ENCODE measurements at regions not wholly inside any gene's neighbourhood (a gene's known extent, or its start where the extent isn't known, plus 50 kb on each side); places are given as distances from the start of the nearest gene placed in this dataset.

DNA sequence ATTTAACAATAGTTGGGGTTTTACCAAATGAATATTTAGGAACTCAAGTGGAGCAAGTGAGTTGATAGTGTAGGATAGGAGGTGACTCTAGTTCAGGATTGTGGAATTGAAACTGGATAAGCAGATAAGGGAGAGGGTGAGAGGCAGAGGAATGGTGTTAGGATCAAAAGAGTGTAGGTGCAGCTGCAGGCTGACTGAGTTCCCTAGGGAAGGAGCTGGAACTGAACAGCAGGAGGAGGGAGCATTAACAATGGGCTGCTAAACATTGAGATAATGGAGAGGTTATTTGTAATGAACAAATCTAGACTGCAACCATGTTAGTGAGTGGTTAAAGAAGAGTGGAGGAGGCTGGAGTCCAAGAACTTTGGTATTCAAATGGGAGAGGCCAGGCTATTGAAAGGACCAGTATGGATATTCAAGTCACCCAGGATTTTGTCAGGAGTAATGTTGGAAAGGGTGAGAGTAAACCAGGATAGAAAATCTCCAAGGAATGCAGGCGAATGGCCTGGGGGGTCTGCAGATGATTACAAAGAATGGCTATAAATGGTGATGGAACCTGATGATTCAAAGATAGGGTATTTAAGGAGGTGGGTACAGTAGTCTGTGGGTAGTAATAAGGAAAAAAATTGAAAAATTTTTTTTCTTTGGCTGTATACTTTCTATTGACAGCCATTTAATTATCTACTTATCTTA, 497.1 kb upstream of the TENM3 start:
- no peak overlapping the region for H3K4me3 ChIP-seq (replicated peaks; ENCODE audit: low read depth, low read length)
- TF ChIP-seq, protein P1, sequence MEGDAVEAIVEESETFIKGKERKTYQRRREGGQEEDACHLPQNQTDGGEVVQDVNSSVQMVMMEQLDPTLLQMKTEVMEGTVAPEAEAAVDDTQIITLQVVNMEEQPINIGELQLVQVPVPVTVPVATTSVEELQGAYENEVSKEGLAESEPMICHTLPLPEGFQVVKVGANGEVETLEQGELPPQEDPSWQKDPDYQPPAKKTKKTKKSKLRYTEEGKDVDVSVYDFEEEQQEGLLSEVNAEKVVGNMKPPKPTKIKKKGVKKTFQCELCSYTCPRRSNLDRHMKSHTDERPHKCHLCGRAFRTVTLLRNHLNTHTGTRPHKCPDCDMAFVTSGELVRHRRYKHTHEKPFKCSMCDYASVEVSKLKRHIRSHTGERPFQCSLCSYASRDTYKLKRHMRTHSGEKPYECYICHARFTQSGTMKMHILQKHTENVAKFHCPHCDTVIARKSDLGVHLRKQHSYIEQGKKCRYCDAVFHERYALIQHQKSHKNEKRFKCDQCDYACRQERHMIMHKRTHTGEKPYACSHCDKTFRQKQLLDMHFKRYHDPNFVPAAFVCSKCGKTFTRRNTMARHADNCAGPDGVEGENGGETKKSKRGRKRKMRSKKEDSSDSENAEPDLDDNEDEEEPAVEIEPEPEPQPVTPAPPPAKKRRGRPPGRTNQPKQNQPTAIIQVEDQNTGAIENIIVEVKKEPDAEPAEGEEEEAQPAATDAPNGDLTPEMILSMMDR (IDR thresholded peaks at IDR 0.05; ENCODE audit: low read depth, low read length, missing control alignments): no peak
- no peak for DNase-seq (ENCODE audit: extremely low read depth, low read depth)

DNA sequence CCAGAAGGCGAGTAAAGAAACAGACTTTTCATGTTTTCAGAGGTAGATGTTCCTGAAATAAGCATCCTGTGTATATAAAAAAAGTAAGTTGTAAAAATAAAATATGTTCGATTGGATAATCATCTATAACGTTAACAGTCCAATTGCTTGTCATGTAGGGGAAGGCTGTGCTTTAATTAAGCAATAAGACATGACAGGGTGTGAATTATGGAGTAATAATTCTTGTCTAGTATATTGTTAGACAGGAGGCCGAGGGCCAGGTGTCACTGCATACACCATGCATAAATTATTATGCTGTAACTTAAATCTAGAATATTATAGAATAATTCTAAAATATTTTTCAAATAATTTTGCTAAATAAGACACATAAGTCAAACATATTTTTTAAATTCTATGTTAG, 494.6 kb upstream of the TENM3 start:
- no peak for DNase-seq (ENCODE audit: extremely low read depth, low read depth)
- TF ChIP-seq, protein P1 (IDR thresholded peaks at IDR 0.05; ENCODE audit: low read depth, low read length, missing control alignments): no peak
- H3K4me3 ChIP-seq (replicated peaks; ENCODE audit: low read depth, low read length): no peak overlapping the region

DNA sequence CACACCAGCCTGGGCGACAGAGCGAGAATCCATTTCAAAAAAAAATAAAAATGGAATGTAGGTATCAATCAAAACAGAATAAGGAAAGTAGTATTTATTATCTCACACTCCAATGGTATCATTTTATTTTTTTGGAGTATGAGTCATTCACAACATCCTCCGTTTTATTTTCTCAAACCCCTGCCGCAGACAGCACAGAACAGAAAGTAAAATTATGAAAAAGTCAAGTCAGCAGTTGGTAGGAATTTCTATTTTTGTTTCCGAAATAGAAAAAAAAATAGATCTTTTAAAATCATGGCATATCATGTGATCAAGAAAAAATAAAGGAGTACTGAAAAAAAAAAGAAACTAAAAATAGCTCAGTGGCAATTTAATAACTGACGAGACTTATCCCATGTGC, 490.7 kb upstream of the TENM3 start:
- no peak for DNase-seq (ENCODE audit: extremely low read depth, low read depth)
- H3K4me3 ChIP-seq (replicated peaks; ENCODE audit: low read depth, low read length): no peak overlapping the region
- TF ChIP-seq, protein P1 (IDR thresholded peaks at IDR 0.05; ENCODE audit: low read depth, low read length, missing control alignments): no peak

DNA sequence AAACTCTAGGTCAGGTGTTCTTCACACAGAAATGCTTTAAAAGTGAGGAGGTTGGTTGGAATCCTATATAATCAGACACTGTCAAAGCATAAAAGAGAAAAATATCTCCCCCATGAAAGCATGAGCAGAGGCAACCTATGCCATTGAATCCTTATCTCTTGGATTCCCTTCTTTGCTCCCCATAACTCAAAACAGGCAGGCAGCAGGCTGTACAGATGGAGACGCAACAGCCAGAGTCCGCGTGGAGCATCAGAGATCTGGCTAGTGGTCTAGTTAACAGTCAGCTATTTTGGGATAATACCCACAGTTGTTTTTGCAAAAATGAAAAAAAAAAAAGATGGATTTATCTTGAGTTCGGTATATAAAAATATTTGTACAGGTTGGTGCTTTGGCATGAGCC, 490.0 kb upstream of the TENM3 start:
- H3K4me3 ChIP-seq (replicated peaks; ENCODE audit: low read depth, low read length): no peak overlapping the region
- no peak for DNase-seq (ENCODE audit: extremely low read depth, low read depth)
- TF ChIP-seq, protein P1 (IDR thresholded peaks at IDR 0.05; ENCODE audit: low read depth, low read length, missing control alignments): no peak

DNA sequence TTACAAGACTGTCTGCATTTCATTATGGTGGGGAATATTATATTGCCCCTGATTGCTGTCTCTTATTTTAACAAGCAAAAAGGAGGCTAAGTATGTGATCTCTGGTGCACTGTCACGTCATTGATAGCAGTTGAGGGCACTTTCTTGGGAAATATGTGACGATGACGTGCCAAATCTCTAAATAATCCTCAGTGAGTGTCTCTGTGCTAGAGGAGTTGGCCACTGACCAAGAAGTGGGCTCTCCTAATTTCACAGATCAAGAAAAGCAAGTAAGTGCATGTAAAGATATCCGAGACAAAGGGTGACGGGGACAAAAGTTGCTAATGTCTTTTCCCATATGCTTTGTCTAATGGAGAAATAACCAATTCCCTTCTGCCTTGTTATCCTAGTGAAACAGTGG, 487.4 kb upstream of the TENM3 start:
- TF ChIP-seq, protein P1 (IDR thresholded peaks at IDR 0.05; ENCODE audit: low read depth, low read length, missing control alignments): no peak
- DNase-seq (ENCODE audit: extremely low read depth, low read depth): no peak
- no peak overlapping the region for H3K4me3 ChIP-seq (replicated peaks; ENCODE audit: low read depth, low read length)

DNA sequence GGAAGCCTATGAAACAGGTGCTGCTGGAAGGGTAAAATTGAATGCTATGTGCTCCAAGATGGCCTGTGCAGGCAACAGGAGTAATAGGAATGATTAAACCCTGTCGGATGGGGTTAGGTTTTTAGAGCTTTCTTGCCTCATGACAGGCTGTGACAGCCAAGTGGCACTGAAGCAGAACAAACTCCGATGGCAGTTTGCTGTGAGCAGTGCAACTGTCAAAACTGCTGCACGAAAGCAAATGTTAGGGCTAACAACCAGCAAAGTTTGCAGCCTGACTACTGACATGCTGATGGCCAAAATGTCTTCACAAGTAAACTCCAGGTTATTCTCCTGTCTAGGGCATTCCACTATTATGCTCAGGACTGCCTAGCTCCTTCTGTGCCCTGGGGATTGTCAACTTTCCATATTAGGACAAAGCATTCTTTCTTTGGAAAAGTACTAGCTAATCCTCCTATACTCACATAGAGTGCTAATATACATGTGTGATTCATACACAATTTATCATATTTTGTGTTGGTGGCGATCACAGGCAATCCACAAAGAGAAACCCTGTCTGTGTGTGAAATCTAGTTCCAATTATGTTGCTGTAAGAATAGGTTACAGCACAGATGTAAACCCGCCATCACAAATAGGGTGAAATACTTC, 486.6 kb upstream of the TENM3 start:
- TF ChIP-seq, protein P1 (IDR thresholded peaks at IDR 0.05; ENCODE audit: low read depth, low read length, missing control alignments): no peak
- no peak overlapping the region for H3K4me3 ChIP-seq (replicated peaks; ENCODE audit: low read depth, low read length)
- DNase-seq (ENCODE audit: extremely low read depth, low read depth): no peak

Measured in HFF-Myc (cell line).